ENCODE measurements at regions not wholly inside any gene's neighbourhood (a gene's known extent, or its start where the extent isn't known, plus 50 kb on each side); places are given as distances from the start of the nearest gene placed in this dataset.

DNA sequence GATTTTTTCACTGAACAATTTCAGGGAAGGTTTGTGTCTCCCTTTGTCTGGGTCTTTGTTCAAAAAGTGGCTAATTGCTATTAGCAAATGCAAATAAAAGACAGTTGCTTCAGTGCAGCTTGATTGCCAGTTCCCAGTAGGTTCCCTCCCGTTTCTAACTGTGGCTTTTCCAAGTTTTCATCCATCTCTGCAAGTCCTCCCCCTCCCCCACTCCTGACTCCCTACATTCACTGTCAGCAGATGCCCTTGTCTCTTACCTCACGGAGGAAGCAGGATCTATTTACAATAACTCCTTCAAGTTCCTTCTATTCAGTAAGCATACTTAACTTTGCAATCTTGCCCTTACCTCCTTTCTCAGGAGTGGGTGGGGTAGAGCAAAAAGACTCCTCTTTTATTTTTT is 55.4 kb upstream of the SCEL start:
- H3K36me3 ChIP-seq (ENCODE audit: control insufficient read depth in 3 of 3, insufficient read depth in 2 of 3, low read depth in 1 of 3, low read length in 3 of 3) = no peaks in the 10 kb centered on the region
- no peaks in the 10 kb centered on the region for H3K27me3 ChIP-seq (ENCODE audit: control insufficient read depth in 3 of 3, insufficient read depth in 3 of 3, low read length in 3 of 3)
- no peak for DNase-seq
- no peak overlapping the region for H3K4me3 ChIP-seq (ENCODE audit: low read depth in 1 of 3, low read length in 3 of 3)
- 21 to 26% (median 22%) methylated on average over 2 of the region's 2 CpGs for WGBS, 3 donors
- H3K4me1 ChIP-seq (ENCODE audit: control insufficient read depth in 3 of 3, insufficient read depth in 2 of 3, low read depth in 1 of 3, low read length in 2 of 3) = no peaks in the 10 kb centered on the region
- no peak overlapping the region for H3K27ac ChIP-seq (ENCODE audit: low read depth in 1 of 3, low read length in 2 of 3)
- H3K9me3 ChIP-seq (ENCODE audit: control insufficient read depth in 2 of 2, insufficient read depth in 1 of 2, low read depth in 1 of 2, low read length in 1 of 2) = no peaks in the 10 kb centered on the region
- no peak for FAIRE-seq

DNA sequence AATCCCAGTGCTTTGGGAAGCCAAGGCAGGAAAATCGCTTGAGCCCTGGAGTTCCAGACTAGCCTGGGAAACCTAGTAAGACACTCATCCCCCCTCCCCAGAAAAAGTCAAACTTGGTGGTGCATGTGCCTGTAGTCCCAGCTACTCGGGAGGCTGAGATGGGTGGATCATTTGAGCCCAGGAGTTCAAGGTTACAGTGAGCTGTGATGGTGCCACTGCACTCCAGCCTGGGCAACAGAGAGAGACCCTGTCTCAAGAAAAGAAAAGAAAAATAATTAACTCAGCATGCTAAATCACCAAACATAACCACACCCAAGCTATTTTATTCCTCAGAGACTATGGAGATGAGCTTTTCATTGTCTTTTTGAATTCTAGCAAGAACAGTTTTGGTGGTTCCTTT is 56.2 kb upstream of the SCEL start:
- H3K4me3 ChIP-seq (ENCODE audit: low read depth in 1 of 3, low read length in 3 of 3) = no peak overlapping the region

DNA sequence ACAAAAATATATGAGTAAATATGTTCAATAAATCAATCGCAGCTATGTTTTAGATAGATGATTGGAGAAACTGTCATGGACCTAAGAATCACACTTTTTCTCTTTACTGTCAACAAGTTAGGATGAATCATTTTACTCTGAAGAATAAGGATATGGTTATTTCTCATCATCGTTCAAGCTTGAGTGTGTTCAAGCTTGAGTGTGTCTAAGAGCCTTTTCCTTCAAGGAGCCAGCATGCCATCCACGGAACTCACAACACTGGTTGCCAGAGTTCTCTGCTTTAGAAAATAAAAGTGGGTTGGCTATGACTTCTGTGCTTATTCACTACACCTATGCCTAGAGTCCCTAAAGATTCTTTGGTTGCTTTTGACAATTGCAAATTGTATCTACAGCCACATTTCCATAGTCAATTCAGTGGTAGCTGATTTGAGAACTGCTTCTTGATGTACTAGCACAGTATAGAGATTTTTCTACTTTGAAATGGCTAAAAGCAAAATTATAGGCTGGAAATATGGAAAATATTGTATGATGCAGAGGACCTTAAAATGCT is 58.1 kb upstream of the SCEL start:
- no peak for FAIRE-seq
- H3K4me1 ChIP-seq (ENCODE audit: control insufficient read depth in 3 of 3, insufficient read depth in 2 of 3, low read depth in 1 of 3, low read length in 2 of 3) = no peaks in the 10 kb centered on the region
- H3K36me3 ChIP-seq (ENCODE audit: control insufficient read depth in 3 of 3, insufficient read depth in 2 of 3, low read depth in 1 of 3, low read length in 3 of 3) = no peaks in the 10 kb centered on the region
- 66 to 78% (median 76%) methylated on average over 3 of the region's 3 CpGs for WGBS, 3 donors
- H3K4me3 ChIP-seq (ENCODE audit: low read depth in 1 of 3, low read length in 3 of 3) = no peak overlapping the region
- DNase-seq = no peak
- H3K9me3 ChIP-seq (ENCODE audit: control insufficient read depth in 2 of 2, insufficient read depth in 1 of 2, low read depth in 1 of 2, low read length in 1 of 2) = no peaks in the 10 kb centered on the region
- no peak overlapping the region for H3K27ac ChIP-seq (ENCODE audit: low read depth in 1 of 3, low read length in 2 of 3)
- H3K27me3 ChIP-seq (ENCODE audit: control insufficient read depth in 3 of 3, insufficient read depth in 3 of 3, low read length in 3 of 3) = no peaks in the 10 kb centered on the region

More for the DNA sequence above, 56.2 kb upstream of the SCEL start:
- Histone ChIP-seq H3K9me3 (ENCODE audit: control insufficient read depth in 2 of 2, insufficient read depth in 1 of 2, low read depth in 1 of 2, low read length in 1 of 2) (no peaks in the 10 kb centered on the region), H3K27me3 (ENCODE audit: control insufficient read depth in 3 of 3, insufficient read depth in 3 of 3, low read length in 3 of 3) (no peaks in the 10 kb centered on the region), H3K27ac (ENCODE audit: low read depth in 1 of 3, low read length in 2 of 3) (no peak overlapping the region), H3K36me3 (ENCODE audit: control insufficient read depth in 3 of 3, insufficient read depth in 2 of 3, low read depth in 1 of 3, low read length in 3 of 3) (no peaks in the 10 kb centered on the region), H3K4me1 (ENCODE audit: control insufficient read depth in 3 of 3, insufficient read depth in 2 of 3, low read depth in 1 of 3, low read length in 2 of 3) (no peaks in the 10 kb centered on the region)
- FAIRE-seq (no peak), DNase-seq (no peak)
- WGBS, 3 donors = 47 to 71% (median 65%) methylated on average over 2 of the region's 2 CpGs

DNA sequence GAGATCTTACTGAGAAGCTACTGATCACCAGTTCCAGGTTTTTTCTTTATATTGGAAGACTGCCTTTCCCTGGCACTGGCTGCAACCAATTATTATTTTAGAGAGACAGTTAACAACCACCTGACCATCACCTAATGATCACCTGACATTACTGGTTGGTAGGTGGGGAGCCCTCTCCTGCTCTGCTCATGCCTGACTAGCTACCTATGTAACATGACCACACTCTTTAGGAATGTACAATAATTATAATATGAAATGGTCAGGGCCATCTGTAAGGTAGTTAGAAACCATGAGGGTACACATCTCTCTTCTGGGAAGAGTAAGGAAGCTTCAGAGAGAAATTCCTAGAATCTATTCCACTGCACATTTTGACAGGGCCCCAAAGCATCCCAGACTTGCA is 59.0 kb upstream of the SCEL start:
- FAIRE-seq (no peak), DNase-seq (no peak)
- H3K27me3 ChIP-seq (ENCODE audit: control insufficient read depth in 3 of 3, insufficient read depth in 3 of 3, low read length in 3 of 3) = no peaks in the 10 kb centered on the region
- no peaks in the 10 kb centered on the region for H3K9me3 ChIP-seq (ENCODE audit: control insufficient read depth in 2 of 2, insufficient read depth in 1 of 2, low read depth in 1 of 2, low read length in 1 of 2)
- H3K27ac ChIP-seq (ENCODE audit: low read depth in 1 of 3, low read length in 2 of 3) = no peak overlapping the region
- H3K4me3 ChIP-seq (ENCODE audit: low read depth in 1 of 3, low read length in 3 of 3) = no peak overlapping the region
- no peaks in the 10 kb centered on the region for H3K36me3 ChIP-seq (ENCODE audit: control insufficient read depth in 3 of 3, insufficient read depth in 2 of 3, low read depth in 1 of 3, low read length in 3 of 3)
- no peaks in the 10 kb centered on the region for H3K4me1 ChIP-seq (ENCODE audit: control insufficient read depth in 3 of 3, insufficient read depth in 2 of 3, low read depth in 1 of 3, low read length in 2 of 3)

DNA sequence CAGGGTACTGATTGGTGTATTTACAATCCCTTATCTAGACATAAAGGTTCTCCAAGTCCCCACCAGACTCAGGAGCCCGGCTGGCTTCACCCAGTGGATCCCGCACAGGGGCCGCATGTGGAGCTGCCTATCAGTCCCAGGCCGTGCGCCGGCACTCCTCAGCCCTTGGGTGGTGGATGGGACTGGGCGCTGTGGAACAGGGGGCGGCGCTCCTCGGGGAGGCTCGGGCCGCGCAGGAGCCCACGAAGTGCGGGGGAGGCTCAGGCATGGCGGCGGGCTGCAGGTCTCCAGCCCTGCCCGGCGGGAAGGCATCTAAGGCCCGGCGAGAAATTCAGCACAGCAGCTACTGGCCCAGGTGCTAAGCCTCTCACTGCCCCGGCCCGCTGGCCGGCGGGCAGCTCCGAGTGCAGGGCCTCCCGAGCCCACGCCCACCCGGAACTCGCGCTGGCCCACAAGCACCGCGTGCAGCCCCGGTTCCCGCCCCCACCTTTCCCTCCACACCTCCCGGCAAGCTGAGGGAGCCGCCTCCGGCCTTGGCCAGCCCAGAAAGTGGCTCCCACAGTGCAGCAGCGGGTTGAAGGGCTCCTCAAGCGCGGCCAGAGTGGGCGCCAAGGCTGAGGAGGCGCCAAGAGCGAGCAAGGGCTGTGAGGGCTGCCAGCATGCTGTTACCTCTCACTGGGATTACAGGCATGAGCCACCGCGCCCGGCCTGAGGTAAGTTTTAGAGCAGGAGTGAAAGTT is 60.0 kb upstream of the SCEL start:
- Histone ChIP-seq H3K9me3 (ENCODE audit: control insufficient read depth in 2 of 2, insufficient read depth in 1 of 2, low read depth in 1 of 2, low read length in 1 of 2) (no peaks in the 10 kb centered on the region), H3K27me3 (ENCODE audit: control insufficient read depth in 3 of 3, insufficient read depth in 3 of 3, low read length in 3 of 3) (no peaks in the 10 kb centered on the region), H3K36me3 (ENCODE audit: control insufficient read depth in 3 of 3, insufficient read depth in 2 of 3, low read depth in 1 of 3, low read length in 3 of 3) (no peaks in the 10 kb centered on the region), H3K4me3 (ENCODE audit: low read depth in 1 of 3, low read length in 3 of 3) (no peak overlapping the region), H3K4me1 (ENCODE audit: control insufficient read depth in 3 of 3, insufficient read depth in 2 of 3, low read depth in 1 of 3, low read length in 2 of 3) (no peaks in the 10 kb centered on the region), H3K27ac (ENCODE audit: low read depth in 1 of 3, low read length in 2 of 3) (no peak overlapping the region)
- WGBS, 3 donors = 95 to 97% (median 96%) methylated on average over 35 to 47 of the region's 47 CpGs
- DNase-seq = no peak
- FAIRE-seq = no peak

DNA sequence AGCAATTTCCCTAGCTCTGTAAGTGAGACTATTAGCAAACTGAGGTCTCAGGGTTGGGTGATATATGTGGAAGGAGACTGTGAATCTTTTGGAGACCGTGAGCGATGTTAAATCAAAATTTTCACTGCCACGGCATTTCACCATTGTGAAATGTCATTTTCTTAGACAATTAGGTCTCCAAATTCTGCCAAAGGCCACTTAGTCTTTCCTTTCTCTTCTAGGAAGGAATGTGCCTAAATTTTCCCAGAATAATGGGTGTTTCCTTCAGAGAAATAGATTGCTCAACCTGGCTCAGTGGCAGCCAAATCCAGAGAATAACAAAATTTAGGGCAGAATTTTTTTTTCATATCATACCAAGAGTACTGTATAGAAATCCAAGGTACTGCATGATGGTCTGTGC is 64.5 kb upstream of the SCEL start:
- H3K4me3 ChIP-seq (ENCODE audit: low read depth in 1 of 3, low read length in 3 of 3) = no peak overlapping the region
- no peaks in the 10 kb centered on the region for H3K4me1 ChIP-seq (ENCODE audit: control insufficient read depth in 3 of 3, insufficient read depth in 2 of 3, low read depth in 1 of 3, low read length in 2 of 3)
- H3K27ac ChIP-seq (ENCODE audit: low read depth in 1 of 3, low read length in 2 of 3) = no peak overlapping the region
- H3K9me3 ChIP-seq (ENCODE audit: control insufficient read depth in 2 of 2, insufficient read depth in 1 of 2, low read depth in 1 of 2, low read length in 1 of 2) = no peaks in the 10 kb centered on the region
- WGBS, 3 donors = 84 to 98% (median 96%) methylated on average over 3 of the region's 3 CpGs
- H3K36me3 ChIP-seq (ENCODE audit: control insufficient read depth in 3 of 3, insufficient read depth in 2 of 3, low read depth in 1 of 3, low read length in 3 of 3) = no peaks in the 10 kb centered on the region
- FAIRE-seq = no peak
- H3K27me3 ChIP-seq (ENCODE audit: control insufficient read depth in 3 of 3, insufficient read depth in 3 of 3, low read length in 3 of 3) = peaks cover 0 to 2% (median 0%) of the 10 kb centered on the region in 3 donors
- no peak for DNase-seq

DNA sequence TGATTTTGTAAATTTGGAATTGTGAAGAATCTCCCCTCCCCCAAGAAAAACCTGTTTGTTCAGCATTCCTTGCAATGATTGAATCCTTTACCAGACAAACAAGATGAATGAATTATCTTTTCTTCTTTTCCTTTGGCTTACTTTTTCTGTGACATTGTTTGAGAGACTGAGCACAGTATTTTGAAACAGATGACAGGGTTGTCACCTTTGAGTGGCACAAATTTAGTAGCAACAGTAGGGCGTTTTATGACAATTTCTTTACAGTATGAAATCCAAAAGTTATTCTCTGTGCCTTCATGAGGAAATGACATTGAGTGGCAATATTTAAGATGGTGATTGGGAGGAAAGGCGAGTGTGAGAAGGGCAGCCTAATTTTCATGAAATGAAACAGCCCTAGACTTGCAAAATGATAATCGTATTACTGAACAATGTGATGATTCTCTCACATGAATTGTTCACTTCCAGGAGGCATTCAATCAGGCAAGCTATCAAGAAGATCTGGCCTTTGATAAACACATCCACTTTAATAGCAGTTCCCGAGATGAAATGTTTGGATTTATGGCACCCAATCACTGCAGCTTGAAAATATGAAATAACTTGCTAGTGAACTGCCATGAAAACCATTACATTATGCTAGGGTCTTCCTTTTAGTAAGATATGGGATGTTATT is 68.6 kb upstream of the SCEL start:
- Histone ChIP-seq H3K4me3 (ENCODE audit: low read depth in 1 of 3, low read length in 3 of 3) (no peak overlapping the region), H3K27me3 (ENCODE audit: control insufficient read depth in 3 of 3, insufficient read depth in 3 of 3, low read length in 3 of 3) (peaks cover 0 to 2% (median 0%) of the 10 kb centered on the region in 3 donors), H3K36me3 (ENCODE audit: control insufficient read depth in 3 of 3, insufficient read depth in 2 of 3, low read depth in 1 of 3, low read length in 3 of 3) (no peaks in the 10 kb centered on the region), H3K4me1 (ENCODE audit: control insufficient read depth in 3 of 3, insufficient read depth in 2 of 3, low read depth in 1 of 3, low read length in 2 of 3) (no peaks in the 10 kb centered on the region), H3K27ac (ENCODE audit: low read depth in 1 of 3, low read length in 2 of 3) (no peak overlapping the region), H3K9me3 (ENCODE audit: control insufficient read depth in 2 of 2, insufficient read depth in 1 of 2, low read depth in 1 of 2, low read length in 1 of 2) (no peaks in the 10 kb centered on the region)
- WGBS, 3 donors = 51 to 71% (median 67%) methylated on average over 4 of the region's 4 CpGs
- DNase-seq = no peak
- FAIRE-seq = no peak

DNA sequence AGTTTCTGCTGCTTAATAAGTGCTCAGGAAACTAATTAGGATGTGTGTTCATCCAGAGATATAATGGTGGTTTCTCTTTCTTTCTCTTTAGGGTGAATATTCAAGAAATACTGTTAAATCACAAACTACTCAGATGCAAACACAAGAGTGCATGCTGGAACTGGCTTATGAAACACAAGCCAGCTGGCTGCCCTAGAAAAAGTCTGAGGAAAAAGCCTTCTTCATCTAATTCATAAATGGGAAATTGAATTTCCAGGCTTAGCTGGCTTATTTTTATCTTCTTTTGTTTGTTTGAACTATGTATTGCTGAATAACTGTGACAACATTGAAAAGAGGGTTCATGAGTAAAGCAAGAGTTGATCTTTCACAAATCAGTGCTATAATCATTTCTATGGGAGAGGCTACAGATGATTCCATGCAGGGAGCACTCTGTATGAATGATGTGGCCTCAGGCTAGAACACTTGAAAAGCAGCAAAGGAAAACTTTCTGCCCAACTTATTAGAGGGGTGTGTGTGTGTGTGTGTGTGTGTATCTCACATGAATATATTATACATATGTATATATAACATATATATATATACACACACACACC is 69.8 kb upstream of the SCEL start:
- Histone ChIP-seq H3K9me3 (ENCODE audit: control insufficient read depth in 2 of 2, insufficient read depth in 1 of 2, low read depth in 1 of 2, low read length in 1 of 2) (no peaks in the 10 kb centered on the region), H3K4me3 (ENCODE audit: low read depth in 1 of 3, low read length in 3 of 3) (no peak overlapping the region)
- DNase-seq = no peak

More for the DNA sequence above, 69.8 kb upstream of the SCEL start:
- Histone ChIP-seq H3K27ac (ENCODE audit: low read depth in 1 of 3, low read length in 2 of 3) (no peak overlapping the region), H3K4me1 (ENCODE audit: control insufficient read depth in 3 of 3, insufficient read depth in 2 of 3, low read depth in 1 of 3, low read length in 2 of 3) (no peaks in the 10 kb centered on the region), H3K36me3 (ENCODE audit: control insufficient read depth in 3 of 3, insufficient read depth in 2 of 3, low read depth in 1 of 3, low read length in 3 of 3) (no peaks in the 10 kb centered on the region), H3K27me3 (ENCODE audit: control insufficient read depth in 3 of 3, insufficient read depth in 3 of 3, low read length in 3 of 3) (peaks cover 0 to 2% (median 0%) of the 10 kb centered on the region in 3 donors)
- FAIRE-seq = no peak

All from small intestine (tissue), 7 donors.